ENCODE measurements at regions not wholly inside any gene's neighbourhood (a gene's known extent, or its start where the extent isn't known, plus 50 kb on each side); places are given as distances from the start of the nearest gene placed in this dataset.

DNA sequence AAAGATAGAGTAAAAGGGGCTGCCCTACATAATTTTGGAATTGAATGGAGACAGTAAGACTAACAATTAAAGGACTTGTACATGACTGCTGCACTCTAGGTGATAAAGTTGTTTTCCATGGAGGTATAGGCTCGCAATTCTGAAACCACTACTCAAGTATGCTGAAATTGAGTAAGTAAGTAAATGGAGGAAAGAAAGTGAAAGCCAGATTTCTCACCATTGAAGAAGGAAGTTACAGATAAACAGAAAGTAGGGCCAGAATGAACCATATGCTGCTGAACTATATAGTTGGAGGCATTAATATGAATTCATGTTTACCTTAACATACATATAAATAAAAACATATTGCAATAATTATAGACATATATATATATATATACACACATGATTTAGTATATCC, 225.7 kb upstream of the ST6GAL2 start:
- DNase-seq (ENCODE audit: unreplicated experiment), result no peak
- CTCF ChIA-PET, result no interaction called here
- H3K36me3 Mint-ChIP-seq (ENCODE audit: insufficient read depth, unreplicated experiment), result peaks cover 6% of the 10 kb centered on the region
- H3K9me3 Mint-ChIP-seq (ENCODE audit: unreplicated experiment), result no peaks in the 10 kb centered on the region
- H3K27ac Mint-ChIP-seq (ENCODE audit: low read depth, unreplicated experiment), result no peak overlapping the region
- no peaks in the 10 kb centered on the region for H3K4me1 Mint-ChIP-seq (ENCODE audit: insufficient read depth, unreplicated experiment)
- TF ChIP-seq CTCF (IDR thresholded peaks at IDR 0.05; ENCODE audit: unreplicated experiment), result no peak
- POLR2A ChIA-PET, result no interaction called here
- intact Hi-C loops (cut with micrococcal nuclease), result no loop called here
- BruUV-seq (replicated peaks), result no TSS peak
- no peak overlapping the region for H3K4me3 Mint-ChIP-seq (ENCODE audit: unreplicated experiment)
- H3K27me3 Mint-ChIP-seq (ENCODE audit: insufficient read depth, unreplicated experiment), result no peaks in the 10 kb centered on the region

DNA sequence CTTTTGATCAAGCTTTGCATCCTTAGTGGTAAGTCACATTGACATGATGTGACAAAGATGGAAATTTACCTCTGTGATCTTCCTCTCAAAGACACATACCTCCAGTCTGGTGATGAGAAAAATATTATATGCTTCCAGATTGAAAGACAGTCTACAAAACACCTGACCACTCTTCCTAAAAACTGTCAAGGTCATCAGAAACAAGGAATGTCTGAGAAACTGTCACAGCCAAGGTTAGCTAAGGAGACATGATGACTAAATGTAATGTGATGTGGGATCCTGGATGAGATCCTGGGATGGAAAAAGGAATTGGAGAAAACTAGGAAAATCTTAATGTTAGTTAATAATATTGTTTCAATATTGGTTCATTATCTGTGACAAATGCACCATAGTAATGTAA, 226.6 kb upstream of the ST6GAL2 start:
- H3K36me3 Mint-ChIP-seq (ENCODE audit: insufficient read depth, unreplicated experiment), result peaks cover 6% of the 10 kb centered on the region
- H3K27me3 Mint-ChIP-seq (ENCODE audit: insufficient read depth, unreplicated experiment), result no peaks in the 10 kb centered on the region
- no peaks in the 10 kb centered on the region for H3K9me3 Mint-ChIP-seq (ENCODE audit: unreplicated experiment)
- no TSS peak for BruUV-seq (replicated peaks)
- POLR2A ChIA-PET, result no interaction called here
- intact Hi-C loops (cut with micrococcal nuclease), result no loop called here
- no peak for TF ChIP-seq CTCF (IDR thresholded peaks at IDR 0.05; ENCODE audit: unreplicated experiment)
- DNase-seq (ENCODE audit: unreplicated experiment), result no peak
- CTCF ChIA-PET, result no interaction called here
- H3K4me1 Mint-ChIP-seq (ENCODE audit: insufficient read depth, unreplicated experiment), result no peaks in the 10 kb centered on the region
- no peak overlapping the region for H3K4me3 Mint-ChIP-seq (ENCODE audit: unreplicated experiment)
- no peak overlapping the region for H3K27ac Mint-ChIP-seq (ENCODE audit: low read depth, unreplicated experiment)

DNA sequence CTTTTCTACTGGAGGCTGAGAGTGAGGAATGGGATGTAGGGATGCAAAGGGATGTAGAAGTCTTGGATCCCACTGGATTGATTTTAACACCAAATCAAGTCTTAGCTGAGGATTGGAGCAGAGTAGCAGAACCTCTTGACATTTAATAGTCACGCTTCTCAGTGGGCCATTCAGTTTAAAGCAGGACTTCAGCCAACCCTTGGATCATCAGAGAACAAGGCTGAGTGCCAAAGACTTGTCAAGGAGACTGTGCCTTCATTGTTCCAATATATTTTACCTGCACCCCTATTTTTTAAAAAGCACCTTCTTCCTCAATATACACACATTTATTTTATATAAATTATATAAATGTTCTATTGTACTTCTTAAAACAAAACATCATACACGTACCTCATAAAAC, 242.4 kb upstream of the ST6GAL2 start:
- intact Hi-C loops (cut with micrococcal nuclease), result no loop called here
- TF ChIP-seq CTCF (IDR thresholded peaks at IDR 0.05; ENCODE audit: unreplicated experiment), result no peak
- BruUV-seq (replicated peaks), result no TSS peak
- Mint-ChIP-seq H3K36me3 (ENCODE audit: insufficient read depth, unreplicated experiment) (no peaks in the 10 kb centered on the region), H3K27ac (ENCODE audit: low read depth, unreplicated experiment) (no peak overlapping the region), H3K4me1 (ENCODE audit: insufficient read depth, unreplicated experiment) (no peaks in the 10 kb centered on the region), H3K9me3 (ENCODE audit: unreplicated experiment) (no peaks in the 10 kb centered on the region), H3K4me3 (ENCODE audit: unreplicated experiment) (no peak overlapping the region), H3K27me3 (ENCODE audit: insufficient read depth, unreplicated experiment) (no peaks in the 10 kb centered on the region)
- ChIA-PET POLR2A (no interaction called here), CTCF (no interaction called here)
- DNase-seq (ENCODE audit: unreplicated experiment), result no peak

DNA sequence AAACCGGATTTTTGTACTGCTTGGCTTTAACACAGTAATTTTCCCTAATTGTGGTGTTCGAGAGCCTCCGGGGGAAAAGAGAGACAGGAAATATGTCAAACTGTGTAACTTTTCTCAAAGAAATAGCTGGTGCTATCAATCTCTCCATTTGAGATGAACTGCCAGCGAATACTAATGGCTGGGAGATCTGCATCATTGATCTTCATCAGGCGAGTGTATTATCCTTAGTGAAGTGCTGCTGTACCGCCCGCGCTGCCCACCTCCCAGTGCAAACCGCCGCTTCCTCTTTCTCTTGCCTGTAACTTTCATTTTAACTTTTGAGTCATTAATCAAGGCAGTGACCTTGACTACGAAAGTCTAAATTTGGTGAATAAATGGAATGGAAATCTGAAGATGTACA, 246.1 kb upstream of the ST6GAL2 start:
- no peaks in the 10 kb centered on the region for H3K27me3 Mint-ChIP-seq (ENCODE audit: insufficient read depth, unreplicated experiment)
- no TSS peak for BruUV-seq (replicated peaks)
- POLR2A ChIA-PET, result interaction anchor here (0.7 kb wide), 1 partner anchor 454 kb away, joined by 3 read pairs; no protein-coding TSS in a partner anchor
- H3K9me3 Mint-ChIP-seq (ENCODE audit: unreplicated experiment), result no peaks in the 10 kb centered on the region
- H3K36me3 Mint-ChIP-seq (ENCODE audit: insufficient read depth, unreplicated experiment), result no peaks in the 10 kb centered on the region
- CTCF ChIA-PET, result no interaction called here
- H3K4me1 Mint-ChIP-seq (ENCODE audit: insufficient read depth, unreplicated experiment), result no peaks in the 10 kb centered on the region
- no peak overlapping the region for H3K4me3 Mint-ChIP-seq (ENCODE audit: unreplicated experiment)
- H3K27ac Mint-ChIP-seq (ENCODE audit: low read depth, unreplicated experiment), result no peak overlapping the region
- DNase-seq (ENCODE audit: unreplicated experiment), result no peak
- no peak for TF ChIP-seq CTCF (IDR thresholded peaks at IDR 0.05; ENCODE audit: unreplicated experiment)
- intact Hi-C loops (cut with micrococcal nuclease), result loop anchor here (10.0 kb wide), 1 partner anchor 267 kb away; no protein-coding TSS in a partner anchor

All from MCF 10A (cell line).